Natural killer cell (primary cell): ENCODE measurements at regions not wholly inside any gene's neighbourhood (a gene's known extent, or its start where the extent isn't known, plus 50 kb on each side); places are given as distances from the start of the nearest gene placed in this dataset.

Experiments used
- ATAC-seq, 3 donors: fragments of 150-1000 bp in 2 of 3; fragments of 200-7000 bp in 1 of 3; cut with Tn5 transposase; 1 replicate in 1 of 3; 2 replicates in 2 of 3; pipeline ENCODE4 v1.10.0; 2021; ENCODE audit warnings: mild to moderate bottlenecking in 2 of 3, moderate library complexity in 2 of 3
- DNase-seq, 2 donors: peaks; one replicate each; pipeline versions ENCODE4 v3.0.0 to v3.0.0-alpha.2; 2013 to 2021; ENCODE audit warnings: mixed read lengths in 1 of 2
- H3K27ac ChIP-seq: one replicate; pipeline ENCODE4 v1.5.1; 2013; ENCODE audit warnings: mild to moderate bottlenecking, low read length
- H3K27me3 ChIP-seq: one replicate; pipeline ENCODE4 v1.6.1; 2013; ENCODE audit warnings: low read length; ENCODE audit not compliant: control insufficient read depth, insufficient read depth
- H3K36me3 ChIP-seq: one replicate; pipeline ENCODE4 v1.6.1; 2013; ENCODE audit warnings: low read length; ENCODE audit not compliant: control insufficient read depth, insufficient read depth
- H3K4me1 ChIP-seq: one replicate; pipeline ENCODE4 v1.6.1; 2013; ENCODE audit warnings: low read length; ENCODE audit not compliant: control insufficient read depth, insufficient read depth
- H3K4me3 ChIP-seq: one replicate; pipeline ENCODE4 v1.5.1; 2013; ENCODE audit warnings: low read length
- H3K9me3 ChIP-seq: one replicate; pipeline ENCODE4 v1.6.1; 2013; ENCODE audit warnings: low read length; ENCODE audit not compliant: control insufficient read depth, insufficient read depth
- H3K27ac Mint-ChIP-seq, 2 donors: one replicate each; pipeline ENCODE4 v1.8.0; 2022; ENCODE audit warnings: mild to moderate bottlenecking in 2 of 2, mixed read lengths in 2 of 2, moderate library complexity in 1 of 2
- H3K27me3 Mint-ChIP-seq, 2 donors: one replicate each; pipeline ENCODE4 v1.8.0; 2022; ENCODE audit warnings: low read depth in 2 of 2, mixed read lengths in 2 of 2
- H3K36me3 Mint-ChIP-seq: one replicate; pipeline ENCODE4 v1.8.0; 2022; ENCODE audit warnings: mixed read lengths
- H3K4me1 Mint-ChIP-seq, 2 donors: one replicate each; pipeline ENCODE4 v1.8.0; 2022; ENCODE audit warnings: mixed read lengths in 2 of 2
- H3K4me3 Mint-ChIP-seq: one replicate; pipeline ENCODE4 v1.8.0; 2022; ENCODE audit warnings: mild to moderate bottlenecking, moderate library complexity, mixed read lengths
- H3K9me3 Mint-ChIP-seq, 2 donors: one replicate each; pipeline ENCODE4 v1.8.0; 2022; ENCODE audit warnings: mixed read lengths in 2 of 2
- WGBS: methylation state at CpG from one replicate; pipeline ENCODE4 v1.1.7; 2013; ENCODE audit warnings: missing lambda C conversion rate; ENCODE audit not compliant: insufficient coverage; 5-methylcytosine and 5-hydroxymethylcytosine counted together
- intact Hi-C: fragments of 100-400 bp; cut with micrococcal nuclease; formaldehyde crosslinking; loops from one replicate; pipeline ENCODE4 v1.14.2; 2022
- TF ChIP-seq, protein P1 (sequence below): fragments of 200-600 bp; IDR thresholded peaks from one replicate; pipeline ENCODE4 v1.8.0; 2022; ENCODE audit warnings: antibody characterized with exemption

GRCh38 chr13:82900453-82900852 lies 981.8 kb downstream of the SLITRK1 start:
- H3K9me3 ChIP-seq: peaks cover 4% of the 10 kb centered on the region
- Mint-ChIP-seq H3K27ac (no peak overlapping the region), H3K4me1 (no peaks in the 10 kb centered on the region), H3K27me3 (no peaks in the 10 kb centered on the region), H3K9me3 (peaks cover 6 to 15% of the 10 kb centered on the region in 2 donors), H3K4me3 (no peak overlapping the region), H3K36me3 (peaks cover 10% of the 10 kb centered on the region)
- TF ChIP-seq, protein P1, sequence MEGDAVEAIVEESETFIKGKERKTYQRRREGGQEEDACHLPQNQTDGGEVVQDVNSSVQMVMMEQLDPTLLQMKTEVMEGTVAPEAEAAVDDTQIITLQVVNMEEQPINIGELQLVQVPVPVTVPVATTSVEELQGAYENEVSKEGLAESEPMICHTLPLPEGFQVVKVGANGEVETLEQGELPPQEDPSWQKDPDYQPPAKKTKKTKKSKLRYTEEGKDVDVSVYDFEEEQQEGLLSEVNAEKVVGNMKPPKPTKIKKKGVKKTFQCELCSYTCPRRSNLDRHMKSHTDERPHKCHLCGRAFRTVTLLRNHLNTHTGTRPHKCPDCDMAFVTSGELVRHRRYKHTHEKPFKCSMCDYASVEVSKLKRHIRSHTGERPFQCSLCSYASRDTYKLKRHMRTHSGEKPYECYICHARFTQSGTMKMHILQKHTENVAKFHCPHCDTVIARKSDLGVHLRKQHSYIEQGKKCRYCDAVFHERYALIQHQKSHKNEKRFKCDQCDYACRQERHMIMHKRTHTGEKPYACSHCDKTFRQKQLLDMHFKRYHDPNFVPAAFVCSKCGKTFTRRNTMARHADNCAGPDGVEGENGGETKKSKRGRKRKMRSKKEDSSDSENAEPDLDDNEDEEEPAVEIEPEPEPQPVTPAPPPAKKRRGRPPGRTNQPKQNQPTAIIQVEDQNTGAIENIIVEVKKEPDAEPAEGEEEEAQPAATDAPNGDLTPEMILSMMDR: no peak
- no peaks in the 10 kb centered on the region for H3K36me3 ChIP-seq
- intact Hi-C loops: no loop called here
- no peaks in the 10 kb centered on the region for H3K27me3 ChIP-seq
- H3K4me1 ChIP-seq: no peaks in the 10 kb centered on the region
- no peak overlapping the region for H3K4me3 ChIP-seq
- no peak overlapping the region for H3K27ac ChIP-seq
- ATAC-seq (no peak), DNase-seq (no peak)

GRCh38 chr13:82898586-82898985 lies 983.7 kb downstream of the SLITRK1 start:
- 87% methylated on average over 3 of the region's 3 CpGs for WGBS

DNA sequence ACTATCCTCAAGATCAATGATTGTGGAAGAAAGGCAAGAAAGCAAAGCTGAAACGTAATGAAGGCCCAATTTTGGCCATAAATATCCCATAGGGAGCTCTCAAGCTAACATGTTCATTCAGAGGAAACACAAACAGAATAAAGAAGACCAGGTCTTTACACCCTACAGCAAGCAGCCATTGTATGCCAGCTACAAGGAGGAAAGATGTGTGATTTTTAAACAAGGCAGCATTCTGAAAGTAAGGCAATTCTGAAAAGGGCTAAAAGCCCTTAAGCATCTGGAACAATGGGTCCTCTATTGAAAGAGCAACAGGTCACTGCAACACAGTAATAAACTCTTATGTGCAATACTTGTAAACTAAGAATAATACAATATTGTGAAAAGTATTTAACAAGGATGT lies 1002.4 kb downstream of the SLITRK1 start:
- Mint-ChIP-seq H3K9me3 (peaks cover 12 to 15% of the 10 kb centered on the region in 2 donors), H3K4me1 (no peaks in the 10 kb centered on the region), H3K27ac (no peak overlapping the region), H3K4me3 (no peak overlapping the region), H3K27me3 (no peaks in the 10 kb centered on the region), H3K36me3 (peaks cover under 1% of the 10 kb centered on the region)
- H3K27me3 ChIP-seq: no peaks in the 10 kb centered on the region
- ATAC-seq: no peak
- no peak overlapping the region for H3K4me3 ChIP-seq
- H3K4me1 ChIP-seq: no peaks in the 10 kb centered on the region
- 67% methylated on average over 1 of the region's 1 CpG for WGBS
- no peaks in the 10 kb centered on the region for H3K36me3 ChIP-seq
- peaks cover 5% of the 10 kb centered on the region for H3K9me3 ChIP-seq
- no peak overlapping the region for H3K27ac ChIP-seq
- TF ChIP-seq, protein P1: no peak
- DNase-seq: no peak
- intact Hi-C loops: no loop called here

More at GRCh38 chr13:82898586-82898985, 983.7 kb downstream of the SLITRK1 start:
- Histone ChIP-seq H3K4me3 (no peak overlapping the region), H3K4me1 (no peaks in the 10 kb centered on the region), H3K27me3 (no peaks in the 10 kb centered on the region), H3K9me3 (peaks cover 4% of the 10 kb centered on the region), H3K27ac (no peak overlapping the region), H3K36me3 (no peaks in the 10 kb centered on the region)
- DNase-seq: no peak
- intact Hi-C loops: no loop called here
- H3K9me3 Mint-ChIP-seq: peaks cover 4 to 11% of the 10 kb centered on the region in 2 donors
- no peak overlapping the region for H3K4me3 Mint-ChIP-seq
- no peaks in the 10 kb centered on the region for H3K27me3 Mint-ChIP-seq
- no peak overlapping the region for H3K27ac Mint-ChIP-seq
- H3K4me1 Mint-ChIP-seq: no peaks in the 10 kb centered on the region
- peaks cover 10% of the 10 kb centered on the region for H3K36me3 Mint-ChIP-seq
- TF ChIP-seq, protein P1: no peak
- ATAC-seq: no peak

GRCh38 chr13:82878536-82878935 lies 1003.7 kb downstream of the SLITRK1 start:
- Mint-ChIP-seq H3K4me3 (no peak overlapping the region), H3K4me1 (no peaks in the 10 kb centered on the region), H3K27ac (no peak overlapping the region), H3K27me3 (no peaks in the 10 kb centered on the region), H3K36me3 (peaks cover 7% of the 10 kb centered on the region), H3K9me3 (peaks cover 14 to 22% of the 10 kb centered on the region in 2 donors)
- ATAC-seq: no peak
- Histone ChIP-seq H3K27me3 (no peaks in the 10 kb centered on the region), H3K36me3 (no peaks in the 10 kb centered on the region), H3K4me3 (no peak overlapping the region), H3K9me3 (peaks cover 5% of the 10 kb centered on the region), H3K27ac (no peak overlapping the region), H3K4me1 (no peaks in the 10 kb centered on the region)
- intact Hi-C loops: no loop called here
- DNase-seq: no peak
- TF ChIP-seq, protein P1: no peak
